ENCODE measurements at regions not wholly inside any gene's neighbourhood (a gene's known extent, or its start where the extent isn't known, plus 50 kb on each side); places are given as distances from the start of the nearest gene placed in this dataset.

DNA sequence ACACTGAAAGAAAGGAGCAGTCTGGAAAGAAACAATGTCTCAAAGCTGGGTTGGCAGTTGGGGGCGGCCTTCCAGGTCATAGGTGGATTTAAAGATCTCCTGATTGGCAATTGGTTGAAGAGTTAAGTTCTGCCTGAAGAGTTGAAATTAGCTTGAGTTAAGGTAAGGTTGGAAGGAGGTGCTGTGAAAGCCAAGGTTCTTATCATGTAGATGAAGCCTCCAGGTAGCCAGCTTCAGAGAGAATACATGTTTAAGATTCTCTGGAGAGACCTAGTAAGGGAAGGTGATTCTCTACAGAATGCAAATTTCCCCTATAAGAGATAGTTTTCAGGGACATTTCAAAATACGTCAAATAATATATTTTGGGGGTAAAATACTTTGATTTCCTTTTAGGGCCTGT, 387.1 kb downstream of the TMEM232 start:
- in situ Hi-C loops (cut with HindIII; ENCODE audit: low sequenced_read_pairs) = no loop called here

DNA sequence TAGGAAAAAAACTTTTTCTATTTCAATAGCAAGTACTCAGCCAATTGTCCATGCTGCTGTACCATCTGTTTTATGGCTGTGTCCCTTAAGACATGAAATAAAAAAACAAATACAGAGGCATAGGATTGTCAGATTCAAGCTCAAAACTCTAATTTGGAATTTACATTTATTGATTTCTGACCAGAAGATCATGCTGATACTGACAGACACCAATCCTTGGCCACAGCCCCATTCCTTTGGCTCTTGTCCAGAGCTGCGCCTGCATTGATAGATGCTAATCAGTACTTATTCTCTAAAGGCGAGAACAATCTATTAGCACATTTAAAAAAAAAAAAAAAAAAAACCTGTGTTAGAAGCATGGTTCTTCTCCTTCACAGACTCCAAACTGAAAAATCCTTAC, 384.6 kb downstream of the TMEM232 start:
- in situ Hi-C loops (cut with HindIII; ENCODE audit: low sequenced_read_pairs) = no loop called here

DNA sequence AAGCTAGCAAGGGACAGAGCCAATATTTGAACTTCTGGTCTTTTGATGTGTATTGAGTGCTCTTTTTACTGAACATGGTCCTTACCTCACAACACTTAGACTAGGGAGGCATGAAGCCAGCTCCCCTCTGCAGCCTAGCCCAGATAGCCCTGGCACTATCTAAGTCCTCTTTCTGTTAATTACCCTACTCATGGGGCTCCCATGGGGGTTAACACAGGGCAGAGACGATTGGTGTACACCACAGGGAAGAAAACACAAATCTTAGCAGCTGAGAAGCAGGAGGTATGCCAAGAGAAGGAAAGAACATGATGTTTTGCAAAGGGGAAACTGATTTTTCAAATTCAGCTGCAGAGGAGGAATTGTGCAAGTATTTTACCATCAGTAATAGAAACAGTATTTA, 383.8 kb downstream of the TMEM232 start:
- in situ Hi-C loops (cut with HindIII; ENCODE audit: low sequenced_read_pairs) = no loop called here

DNA sequence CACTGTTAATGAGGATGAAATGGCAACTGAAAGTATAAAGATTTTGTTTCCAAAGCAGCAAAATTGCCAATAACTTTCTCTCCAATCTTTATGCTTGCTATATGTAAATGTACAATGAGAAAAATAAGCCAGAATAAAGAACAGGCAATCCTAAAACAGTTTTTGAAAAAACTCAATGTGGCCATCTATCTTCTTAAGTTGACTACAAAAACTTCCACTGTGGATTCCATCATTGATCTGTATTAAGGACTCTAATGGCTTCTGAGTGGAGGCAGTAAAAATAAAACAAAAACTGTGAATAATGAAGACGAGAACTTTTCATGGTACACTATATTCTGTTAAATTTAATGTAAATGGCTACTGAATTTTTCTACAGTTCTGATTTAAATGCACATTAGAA, 382.9 kb downstream of the TMEM232 start:
- in situ Hi-C loops (cut with HindIII; ENCODE audit: low sequenced_read_pairs) = no loop called here

DNA sequence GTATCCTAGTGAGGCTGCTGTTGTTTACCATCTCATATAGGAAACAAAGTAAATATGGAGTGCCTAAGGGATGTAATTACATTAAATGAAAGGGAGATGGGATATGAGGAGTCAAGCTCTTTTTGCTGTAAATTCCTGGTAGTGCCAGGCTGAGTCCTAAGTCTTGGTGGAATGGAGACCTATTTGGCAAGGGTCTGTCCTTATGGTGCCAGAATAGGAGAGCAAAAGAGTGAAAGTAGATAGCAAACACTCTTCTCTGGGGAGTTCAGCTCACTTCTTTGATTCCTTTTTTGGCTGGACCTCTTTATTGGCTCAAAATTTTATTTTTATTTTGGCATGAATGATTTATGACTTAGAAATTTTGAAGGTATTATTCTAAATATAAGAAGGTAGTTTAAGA, 380.8 kb downstream of the TMEM232 start:
- in situ Hi-C loops (cut with HindIII; ENCODE audit: low sequenced_read_pairs) = no loop called here

DNA sequence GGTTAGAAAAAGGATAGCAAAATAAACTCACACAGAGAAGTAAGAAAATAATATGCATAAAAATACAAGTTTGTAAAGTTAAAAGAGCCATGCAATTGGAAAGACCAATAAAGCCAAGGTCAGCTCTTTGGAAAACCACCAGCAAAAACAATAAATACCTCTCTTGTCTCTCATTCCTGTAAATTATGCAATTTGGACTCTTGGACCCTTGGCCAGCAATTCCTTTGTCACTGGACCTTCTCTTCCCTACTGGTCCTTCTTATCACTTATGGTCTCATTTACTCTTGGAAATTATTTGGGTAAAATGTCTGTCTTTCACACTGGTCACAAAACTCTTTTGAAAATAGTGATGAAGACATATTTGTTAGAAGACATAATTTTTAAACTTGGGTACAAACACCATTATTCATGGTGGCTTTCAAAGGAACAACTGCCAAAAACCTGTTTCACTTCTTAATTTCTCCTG, 379.5 kb downstream of the TMEM232 start:
- in situ Hi-C loops (cut with HindIII; ENCODE audit: low sequenced_read_pairs) = no loop called here

DNA sequence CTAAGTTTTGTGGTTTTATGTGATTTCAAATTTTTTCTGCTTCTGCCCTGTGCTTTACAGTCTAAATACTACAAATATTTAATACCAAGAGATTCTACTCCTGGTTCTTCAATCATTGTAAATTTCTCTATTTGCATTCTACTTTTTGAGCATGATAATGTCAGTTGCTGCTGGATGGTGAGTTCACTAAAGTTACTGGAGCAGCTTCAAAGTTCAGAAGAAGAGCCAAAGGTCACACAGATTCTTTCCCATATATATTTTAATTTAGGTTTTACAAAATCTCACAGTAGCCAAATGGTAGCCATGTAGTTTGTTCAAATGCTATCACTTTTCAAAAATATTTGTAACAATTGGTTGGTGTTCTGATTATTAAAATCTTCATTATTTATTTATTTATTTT, 378.7 kb downstream of the TMEM232 start:
- in situ Hi-C loops (cut with HindIII; ENCODE audit: low sequenced_read_pairs) = no loop called here

DNA sequence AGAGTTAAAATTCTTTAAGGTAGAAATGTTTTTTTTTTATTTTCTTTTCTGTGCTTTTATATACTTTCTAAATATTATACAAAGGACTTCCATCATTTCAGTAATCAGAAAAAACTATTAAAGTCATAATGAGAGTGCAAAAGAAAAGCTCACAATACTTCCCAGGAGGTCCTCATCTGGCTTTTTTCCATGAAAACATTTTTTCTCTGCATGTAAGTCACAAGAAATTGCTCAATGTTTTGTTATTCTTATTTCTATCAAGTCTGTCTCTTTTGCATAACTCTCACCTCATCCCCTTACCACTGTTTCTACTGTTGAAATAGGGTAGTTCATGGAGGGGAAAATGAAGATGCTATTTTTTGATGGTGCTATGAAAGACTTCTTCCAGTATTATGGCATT, 375.0 kb downstream of the TMEM232 start:
- in situ Hi-C loops (cut with HindIII; ENCODE audit: low sequenced_read_pairs) = no loop called here

DNA sequence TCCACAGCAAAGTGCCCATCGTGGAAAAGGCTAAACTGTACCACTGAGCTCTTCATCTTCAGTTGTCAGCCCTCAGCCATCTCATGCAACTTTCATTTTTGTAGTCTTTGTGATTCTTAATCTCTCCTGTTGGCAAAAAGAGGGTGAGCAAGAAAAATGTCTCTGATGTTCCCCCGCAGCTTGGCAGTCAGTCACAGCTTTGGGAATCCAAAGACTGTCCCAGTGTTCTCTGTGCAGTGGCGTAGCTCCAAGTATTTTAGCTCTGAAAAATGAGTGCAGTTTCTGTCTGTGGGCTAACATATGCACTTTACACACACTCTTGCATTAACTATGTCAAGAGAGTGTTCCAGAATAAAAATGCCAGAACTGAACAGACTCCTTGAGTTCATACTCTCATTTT, 372.2 kb downstream of the TMEM232 start:
- in situ Hi-C loops (cut with HindIII; ENCODE audit: low sequenced_read_pairs) = no loop called here

DNA sequence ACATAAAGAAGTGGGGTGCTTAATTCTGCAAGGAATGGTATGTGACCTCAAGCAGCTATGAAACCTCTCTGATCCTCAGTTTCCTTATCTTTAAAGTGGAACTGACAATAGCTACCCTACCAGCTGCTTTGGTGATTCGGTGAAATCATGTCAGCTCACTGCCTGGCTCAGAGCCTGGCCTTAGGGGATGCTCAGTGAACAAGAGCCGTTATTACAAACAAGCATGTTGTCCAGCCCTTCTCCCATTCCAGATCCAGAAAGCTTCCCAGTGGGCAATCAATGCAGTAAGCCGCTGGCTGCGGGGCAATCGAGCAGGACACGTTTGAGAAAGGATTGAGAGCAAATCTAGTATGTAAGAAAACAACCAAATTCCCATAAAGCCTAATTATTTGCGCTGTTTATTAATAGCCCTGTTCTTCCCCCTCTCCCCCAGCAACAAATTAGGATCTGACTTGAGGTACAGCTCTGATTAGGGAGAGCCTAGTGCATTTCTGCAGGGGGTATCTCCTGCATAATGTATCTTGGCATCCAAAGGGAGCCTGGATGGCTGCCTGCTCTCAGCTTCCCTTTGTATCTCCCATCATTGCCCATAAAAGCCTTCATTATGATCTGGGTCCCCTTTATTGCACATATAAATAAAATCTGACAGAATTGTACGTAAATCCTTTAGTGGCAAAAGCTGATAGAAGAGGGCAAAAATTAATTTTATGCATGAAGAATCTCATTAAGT, 371.4 kb downstream of the TMEM232 start:
- in situ Hi-C loops (cut with HindIII; ENCODE audit: low sequenced_read_pairs) = no loop called here

DNA sequence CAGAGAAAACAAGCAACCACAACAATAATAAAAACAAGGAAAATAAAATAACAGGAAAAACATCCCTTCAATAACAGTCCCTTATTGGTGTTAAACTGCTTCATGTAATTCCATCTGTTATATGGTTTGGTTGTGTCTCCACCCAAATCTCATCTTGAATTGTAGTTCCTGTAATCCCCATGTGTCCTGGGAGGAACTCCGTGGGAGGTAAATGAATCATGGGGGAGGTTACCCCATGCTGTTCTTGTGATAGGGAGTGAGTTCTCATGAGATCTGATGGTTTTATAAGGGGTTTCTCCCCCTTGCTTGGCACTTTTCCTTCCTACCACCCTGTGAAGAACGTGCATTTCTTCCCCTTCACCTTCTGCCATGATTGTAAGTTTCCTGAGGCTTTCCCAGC, 369.8 kb downstream of the TMEM232 start:
- in situ Hi-C loops (cut with HindIII; ENCODE audit: low sequenced_read_pairs) = no loop called here

DNA sequence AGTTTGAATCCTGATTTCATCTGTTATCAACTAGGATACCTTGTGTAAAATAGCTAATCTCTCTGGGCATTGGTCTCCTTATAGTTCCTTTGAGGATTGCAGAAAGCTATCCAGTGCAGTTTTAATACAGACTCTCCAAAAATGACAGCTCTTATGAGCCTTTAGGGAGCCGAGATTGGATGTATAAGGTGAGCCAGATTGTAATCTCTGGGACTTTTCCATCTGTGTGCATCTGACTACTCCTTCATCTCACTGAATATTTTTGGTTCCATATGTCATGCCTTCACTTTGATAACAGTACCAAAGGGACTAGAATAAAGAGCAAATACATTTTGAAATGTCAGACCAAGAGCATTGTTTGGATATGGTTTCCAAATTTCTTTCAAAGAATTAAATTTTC, 367.2 kb downstream of the TMEM232 start:
- in situ Hi-C loops (cut with HindIII; ENCODE audit: low sequenced_read_pairs) = no loop called here

DNA sequence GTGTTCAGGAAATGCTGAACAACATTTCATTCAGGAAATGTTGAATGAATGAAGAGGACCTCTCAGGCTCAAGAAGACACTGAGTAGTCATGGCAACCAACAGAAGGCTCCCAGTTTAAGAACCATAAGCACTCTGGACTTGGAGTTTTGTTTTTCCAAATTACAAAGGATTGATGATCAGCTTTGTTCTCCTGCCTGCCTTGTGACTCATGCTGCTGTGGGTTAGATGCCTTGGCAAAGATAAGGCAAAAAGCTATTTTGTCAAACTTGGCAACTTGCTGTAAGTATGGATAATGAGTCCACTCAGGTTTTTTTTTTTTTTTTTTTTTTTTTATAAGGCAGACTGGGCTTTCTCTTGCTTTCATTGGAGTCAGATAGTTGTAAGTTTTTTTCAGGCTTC, 365.0 kb downstream of the TMEM232 start:
- in situ Hi-C loops (cut with HindIII; ENCODE audit: low sequenced_read_pairs) = no loop called here

DNA sequence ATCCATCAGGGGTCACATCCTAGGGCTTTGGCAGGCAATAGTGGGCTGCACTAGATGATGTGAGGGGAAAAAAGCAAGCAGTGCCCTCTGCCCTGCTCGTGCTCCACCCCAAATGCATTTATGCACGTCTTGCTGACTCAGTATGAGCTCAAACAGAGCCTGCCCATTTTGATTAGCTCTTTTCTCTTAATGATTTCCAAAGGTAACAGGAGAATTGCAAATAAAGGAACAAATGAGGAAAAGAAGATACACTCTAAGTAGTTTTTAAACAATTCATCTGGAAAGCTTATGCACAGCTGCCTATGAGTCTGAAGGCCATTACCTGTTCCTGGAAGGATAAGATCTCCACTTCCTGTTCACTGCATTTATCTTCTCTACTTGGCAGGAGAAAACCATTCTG, 364.2 kb downstream of the TMEM232 start:
- in situ Hi-C loops (cut with HindIII; ENCODE audit: low sequenced_read_pairs) = no loop called here

DNA sequence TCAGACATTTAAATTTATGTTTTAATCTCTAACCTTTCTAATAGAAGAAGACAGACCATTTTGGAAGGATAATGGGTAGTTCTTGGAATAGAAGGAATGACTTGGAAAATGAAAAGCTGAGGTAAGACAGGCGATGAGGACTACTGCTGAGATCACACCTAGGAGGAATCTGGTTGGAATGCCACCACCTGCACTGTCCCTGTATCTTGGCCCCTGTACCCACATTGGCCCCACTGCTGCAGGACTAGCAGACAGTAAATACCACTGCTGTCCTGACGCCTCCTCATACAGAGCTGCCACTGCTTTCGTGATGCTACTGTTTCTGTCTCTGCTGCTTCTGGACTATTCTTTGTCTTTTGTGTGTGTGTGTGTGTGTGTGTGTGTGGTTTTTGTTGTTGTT, 359.8 kb downstream of the TMEM232 start:
- in situ Hi-C loops (cut with HindIII; ENCODE audit: low sequenced_read_pairs) = no loop called here

Data from endothelial cell of hepatic sinusoid (primary cell).